ENCODE measurements at regions not wholly inside any gene's neighbourhood (a gene's known extent, or its start where the extent isn't known, plus 50 kb on each side); places are given as distances from the start of the nearest gene placed in this dataset.

DNA sequence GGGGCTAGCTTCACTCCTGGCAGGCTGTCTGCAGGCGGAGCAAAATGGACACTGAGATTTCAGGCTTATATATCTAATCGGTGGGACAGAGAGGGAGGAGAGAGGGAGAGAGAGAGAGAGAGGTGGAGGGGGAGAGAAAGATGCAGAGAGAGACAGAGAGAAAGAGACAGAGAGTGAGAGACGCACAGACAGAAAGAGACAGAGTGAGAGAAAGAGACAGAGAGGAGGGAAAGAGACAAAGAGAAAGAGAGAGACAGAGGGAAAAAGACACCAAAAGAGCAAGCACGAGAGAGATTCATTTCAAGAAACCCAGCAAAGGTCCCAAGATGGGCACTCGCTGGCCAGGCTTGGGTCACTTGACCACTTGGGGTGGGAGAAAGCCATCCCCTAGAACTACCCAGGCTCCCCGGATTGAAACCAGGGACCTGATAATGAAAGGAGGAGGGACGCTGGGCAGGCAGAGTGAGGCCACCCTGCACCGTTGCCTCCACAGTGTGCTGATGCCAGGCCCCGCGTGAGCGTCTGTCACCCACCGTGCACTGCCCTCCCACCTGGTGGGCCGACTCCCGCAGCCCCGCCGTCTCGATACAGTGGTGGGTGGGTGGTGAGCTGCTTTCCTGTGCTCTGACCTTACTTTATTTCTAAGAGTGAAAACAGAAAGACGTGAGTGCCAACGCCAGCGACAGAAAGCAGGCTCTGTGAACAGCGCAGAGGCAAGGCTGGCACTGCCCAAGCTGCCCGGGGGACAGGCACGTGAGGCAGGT, 67.9 kb upstream of the SLCO4A1 start:
- TF ChIP-seq, protein P1, sequence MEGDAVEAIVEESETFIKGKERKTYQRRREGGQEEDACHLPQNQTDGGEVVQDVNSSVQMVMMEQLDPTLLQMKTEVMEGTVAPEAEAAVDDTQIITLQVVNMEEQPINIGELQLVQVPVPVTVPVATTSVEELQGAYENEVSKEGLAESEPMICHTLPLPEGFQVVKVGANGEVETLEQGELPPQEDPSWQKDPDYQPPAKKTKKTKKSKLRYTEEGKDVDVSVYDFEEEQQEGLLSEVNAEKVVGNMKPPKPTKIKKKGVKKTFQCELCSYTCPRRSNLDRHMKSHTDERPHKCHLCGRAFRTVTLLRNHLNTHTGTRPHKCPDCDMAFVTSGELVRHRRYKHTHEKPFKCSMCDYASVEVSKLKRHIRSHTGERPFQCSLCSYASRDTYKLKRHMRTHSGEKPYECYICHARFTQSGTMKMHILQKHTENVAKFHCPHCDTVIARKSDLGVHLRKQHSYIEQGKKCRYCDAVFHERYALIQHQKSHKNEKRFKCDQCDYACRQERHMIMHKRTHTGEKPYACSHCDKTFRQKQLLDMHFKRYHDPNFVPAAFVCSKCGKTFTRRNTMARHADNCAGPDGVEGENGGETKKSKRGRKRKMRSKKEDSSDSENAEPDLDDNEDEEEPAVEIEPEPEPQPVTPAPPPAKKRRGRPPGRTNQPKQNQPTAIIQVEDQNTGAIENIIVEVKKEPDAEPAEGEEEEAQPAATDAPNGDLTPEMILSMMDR (IDR thresholded peaks at IDR 0.05): no peak
- TF ChIP-seq POLR2A (IDR thresholded peaks at IDR 0.05): no peak
- intact Hi-C loops (cut with DNase I; ENCODE audit: low total_unique reads): no loop called here
- Histone ChIP-seq H3K27me3 (peaks cover 0 to 7% of the 10 kb centered on the region in 2 donors), H3K4me3 (no peak overlapping the region), H3K27ac (no peak overlapping the region), H3K9me3 (no peaks in the 10 kb centered on the region), H3K36me3 (no peaks in the 10 kb centered on the region), H3K4me1 (no peaks in the 10 kb centered on the region)
- no peak for DNase-seq

DNA sequence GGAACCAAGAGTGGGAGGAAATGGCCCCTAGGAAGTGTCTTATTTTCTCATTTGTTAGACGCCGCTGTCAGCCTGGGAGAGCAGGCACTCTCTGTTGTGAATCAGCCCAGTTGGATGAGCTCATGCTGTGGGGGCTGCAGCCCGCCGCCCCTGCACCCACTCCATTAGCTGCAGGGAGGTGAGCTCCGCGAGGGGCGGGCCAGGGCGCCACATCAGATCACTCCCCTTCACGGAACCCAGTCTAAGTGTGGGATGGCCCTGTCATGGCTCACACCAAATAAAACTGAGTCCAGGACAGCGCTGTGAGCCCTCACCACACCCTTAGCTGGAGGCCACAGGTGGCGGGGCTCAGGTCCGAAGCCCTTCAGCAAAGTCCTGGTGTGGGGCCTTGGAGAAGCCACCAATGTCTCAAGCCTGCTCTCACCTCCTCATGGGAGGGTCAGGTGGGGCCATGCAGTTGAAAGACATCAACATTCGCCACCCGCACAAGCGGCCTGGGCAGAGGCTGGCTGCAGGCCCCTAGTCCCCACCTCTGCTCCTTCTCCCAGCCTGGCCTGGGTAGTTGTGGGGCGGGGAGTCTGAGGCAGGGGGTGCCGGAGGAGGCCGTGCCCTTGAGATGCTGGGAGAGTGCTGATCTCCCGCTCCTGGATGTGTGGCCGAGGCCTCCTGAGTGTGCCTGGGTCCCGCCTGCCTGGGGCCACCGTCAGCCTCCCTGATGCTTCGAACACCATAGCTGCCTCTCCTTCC, 66.2 kb upstream of the SLCO4A1 start:
- H3K9me3 ChIP-seq: no peaks in the 10 kb centered on the region
- no peak overlapping the region for H3K27ac ChIP-seq
- no peaks in the 10 kb centered on the region for H3K4me1 ChIP-seq
- TF ChIP-seq, protein P1 (IDR thresholded peaks at IDR 0.05): no peak
- TF ChIP-seq POLR2A (IDR thresholded peaks at IDR 0.05): no peak
- peaks cover 0 to 17% of the 10 kb centered on the region in 2 donors for H3K27me3 ChIP-seq
- H3K4me3 ChIP-seq: no peak overlapping the region
- no peak for DNase-seq
- H3K36me3 ChIP-seq: no peaks in the 10 kb centered on the region
- intact Hi-C loops (cut with DNase I; ENCODE audit: low total_unique reads): no loop called here

DNA sequence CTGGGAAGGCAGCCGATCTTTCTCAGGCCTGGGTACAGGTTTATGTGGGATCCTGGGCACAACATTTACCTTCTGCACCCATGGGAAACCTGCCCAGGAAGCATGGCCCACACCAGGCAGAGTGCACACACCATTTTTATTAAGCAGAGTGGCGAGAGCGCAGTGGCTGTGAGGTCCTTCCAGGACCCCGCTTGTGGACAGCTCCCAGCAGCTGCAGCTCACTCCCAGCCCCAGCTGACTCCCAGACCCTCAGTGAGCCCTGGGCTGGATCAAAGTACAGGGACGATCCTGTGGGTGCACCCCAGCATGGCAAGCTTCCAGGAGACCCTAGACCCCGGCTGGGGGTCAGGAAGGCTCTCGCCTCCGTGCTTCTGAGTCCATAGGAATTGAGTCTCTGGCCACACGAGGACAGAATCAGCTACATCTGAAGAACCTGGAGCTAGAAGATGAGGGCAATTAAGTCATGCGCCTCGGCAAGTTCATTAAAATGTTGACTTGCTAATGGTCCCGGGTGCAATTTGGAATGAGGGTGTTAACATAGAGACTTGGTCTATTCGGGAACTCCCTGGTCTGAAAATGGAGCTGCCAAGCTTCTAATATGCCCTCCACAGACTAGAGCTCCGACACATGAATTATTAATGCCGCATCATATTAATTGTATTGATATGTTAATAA, 65.4 kb upstream of the SLCO4A1 start:
- no peak for TF ChIP-seq POLR2A (IDR thresholded peaks at IDR 0.05)
- TF ChIP-seq, protein P1 (IDR thresholded peaks at IDR 0.05): no peak
- Histone ChIP-seq H3K4me1 (no peaks in the 10 kb centered on the region), H3K9me3 (no peaks in the 10 kb centered on the region), H3K27ac (no peak overlapping the region), H3K4me3 (no peak overlapping the region), H3K36me3 (no peaks in the 10 kb centered on the region), H3K27me3 (peaks cover 0 to 17% of the 10 kb centered on the region in 2 donors)
- intact Hi-C loops (cut with DNase I; ENCODE audit: low total_unique reads): no loop called here
- no peak for DNase-seq

DNA sequence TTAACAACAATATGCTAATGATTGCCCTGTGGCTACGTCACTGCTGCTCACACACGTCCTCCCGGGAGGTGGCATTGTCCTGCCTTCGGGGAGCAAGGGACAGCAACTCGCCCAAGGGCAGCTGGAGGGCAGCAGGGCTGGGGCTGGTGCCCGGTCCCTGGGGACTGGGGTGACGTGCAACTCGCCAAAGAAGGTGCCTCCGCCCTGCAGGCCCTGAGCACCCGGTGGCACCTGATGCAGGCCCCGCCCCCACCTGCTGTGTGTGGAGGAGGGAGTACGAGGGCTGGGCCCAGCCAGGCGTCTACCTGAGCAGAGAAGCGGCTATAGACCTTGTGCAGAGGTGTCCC, 64.8 kb upstream of the SLCO4A1 start:
- no peaks in the 10 kb centered on the region for H3K36me3 ChIP-seq
- H3K4me3 ChIP-seq: no peak overlapping the region
- no peaks in the 10 kb centered on the region for H3K4me1 ChIP-seq
- TF ChIP-seq POLR2A (IDR thresholded peaks at IDR 0.05): no peak
- TF ChIP-seq, protein P1 (IDR thresholded peaks at IDR 0.05): no peak
- H3K27me3 ChIP-seq: peaks cover 0 to 17% of the 10 kb centered on the region in 2 donors
- intact Hi-C loops (cut with DNase I; ENCODE audit: low total_unique reads): no loop called here
- H3K9me3 ChIP-seq: no peaks in the 10 kb centered on the region
- DNase-seq: no peak
- no peak overlapping the region for H3K27ac ChIP-seq

All from uterus (tissue), 3 donors.